ENCODE measurements at regions not wholly inside any gene's neighbourhood (a gene's known extent, or its start where the extent isn't known, plus 50 kb on each side); places are given as distances from the start of the nearest gene placed in this dataset.

- POLR2A ChIA-PET = interaction anchor here (0.7 to 1.4 kb wide), 3 partner anchors 44 to 47 kb away, joined by 3 to 5 read pairs (median 4); no protein-coding TSS in a partner anchor
- Mint-ChIP-seq H3K4me3 (no peak overlapping the region), H3K36me3 (ENCODE audit: low read depth) (peaks cover 6% of the 10 kb centered on the region), H3K4me1 (peaks cover 10% of the 10 kb centered on the region), H3K27me3 (no peaks in the 10 kb centered on the region), H3K9me3 (no peaks in the 10 kb centered on the region), H3K27ac (peak overlapping the region; percentile 62)
- CTCF ChIA-PET = no interaction called here
- ATAC-seq (ENCODE audit: low read depth) (no peak), DNase-seq (no peak)
- no peak for TF ChIP-seq CTCF (IDR thresholded peaks at IDR 0.05)
- intact Hi-C loops (cut with micrococcal nuclease) = loop anchor here (10.0 kb wide), 1 partner anchor 46 kb away; no protein-coding TSS in a partner anchor
Measured at GRCh38 chr12:46430340-46430948, 57.9 kb upstream of the SLC38A2 start.
